ENCODE measurements at regions not wholly inside any gene's neighbourhood (a gene's known extent, or its start where the extent isn't known, plus 50 kb on each side); places are given as distances from the start of the nearest gene placed in this dataset.

GRCh38 chr19:28867978-28868377 lies 345.0 kb downstream of the UQCRFS1 start:
- ATAC-seq (ENCODE audit: low read depth), result no peak
- H3K27me3 ChIP-seq (ENCODE audit: insufficient read depth, poor library complexity, severe bottlenecking), result no peaks in the 10 kb centered on the region
- H3K4me1 ChIP-seq (ENCODE audit: insufficient read depth, poor library complexity, severe bottlenecking), result no peaks in the 10 kb centered on the region
- no peaks in the 10 kb centered on the region for H3K36me3 ChIP-seq (ENCODE audit: low read depth)
- no peak overlapping the region for H3K4me3 ChIP-seq (ENCODE audit: severe bottlenecking)
- no peak overlapping the region for H3K27ac ChIP-seq (ENCODE audit: poor library complexity, severe bottlenecking)
- no peaks in the 10 kb centered on the region for H3K9me3 ChIP-seq (ENCODE audit: severe bottlenecking)
- no peak for DNase-seq (ENCODE audit: low spot score)
- TF ChIP-seq CTCF (IDR thresholded peaks at IDR 0.05; ENCODE audit: poor library complexity, severe bottlenecking), result no peak

DNA sequence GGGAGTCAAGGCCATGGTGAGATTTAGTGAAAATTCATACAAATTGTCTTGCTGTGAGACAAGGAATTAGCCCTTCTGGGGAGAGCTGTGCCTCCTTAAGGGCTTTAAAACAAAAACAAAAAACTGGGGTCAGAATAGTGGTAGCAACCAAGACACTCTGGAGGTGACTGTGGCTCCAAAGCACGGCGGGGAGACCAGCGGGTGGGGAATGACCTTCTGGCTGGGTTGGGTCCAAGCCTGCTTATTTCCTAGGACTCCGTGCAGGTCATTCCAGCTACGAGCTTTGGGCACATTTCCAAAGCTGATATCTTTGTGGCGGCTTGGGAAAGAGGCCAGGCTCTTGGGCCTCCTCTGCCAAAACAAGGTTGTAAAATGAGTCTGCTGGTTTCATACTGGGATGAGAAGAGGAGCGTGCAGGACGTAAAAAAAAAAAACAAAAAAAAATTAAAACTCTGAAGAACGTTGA lies 348.3 kb downstream of the UQCRFS1 start:
- ATAC-seq (ENCODE audit: low read depth) (no peak), DNase-seq (ENCODE audit: low spot score) (no peak)
- Histone ChIP-seq H3K9me3 (ENCODE audit: severe bottlenecking) (no peaks in the 10 kb centered on the region), H3K27me3 (ENCODE audit: insufficient read depth, poor library complexity, severe bottlenecking) (no peaks in the 10 kb centered on the region), H3K4me1 (ENCODE audit: insufficient read depth, poor library complexity, severe bottlenecking) (no peaks in the 10 kb centered on the region), H3K36me3 (ENCODE audit: low read depth) (no peaks in the 10 kb centered on the region), H3K4me3 (ENCODE audit: severe bottlenecking) (no peak overlapping the region), H3K27ac (ENCODE audit: poor library complexity, severe bottlenecking) (no peak overlapping the region)
- TF ChIP-seq CTCF (IDR thresholded peaks at IDR 0.05; ENCODE audit: poor library complexity, severe bottlenecking), result no peak

DNA sequence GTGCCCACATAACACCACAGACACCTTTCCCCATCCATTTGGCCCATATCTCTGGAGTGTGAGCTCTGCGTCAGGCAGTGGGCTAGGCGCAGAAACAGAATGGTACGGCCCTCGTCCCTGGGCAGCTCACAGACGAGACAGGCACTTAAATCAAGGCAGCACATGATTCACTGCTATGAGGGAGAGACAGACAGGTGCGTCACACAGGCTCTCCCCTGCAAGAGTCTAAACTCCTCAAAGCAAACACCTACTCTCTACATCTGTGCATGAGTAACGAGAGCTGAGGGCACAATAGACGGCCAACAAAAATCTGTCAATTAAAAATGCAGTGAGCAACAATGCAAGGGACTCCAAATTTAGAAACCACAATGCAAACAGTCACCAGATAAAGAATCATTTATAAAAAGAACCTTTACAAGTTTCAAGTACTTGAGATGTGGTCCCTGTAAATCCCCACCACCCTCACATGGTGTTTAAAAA lies 348.9 kb downstream of the UQCRFS1 start:
- TF ChIP-seq CTCF (IDR thresholded peaks at IDR 0.05; ENCODE audit: poor library complexity, severe bottlenecking), result no peak
- peak; percentile 81 for ATAC-seq (ENCODE audit: low read depth)
- Histone ChIP-seq H3K4me3 (ENCODE audit: severe bottlenecking) (no peak overlapping the region), H3K4me1 (ENCODE audit: insufficient read depth, poor library complexity, severe bottlenecking) (no peaks in the 10 kb centered on the region), H3K36me3 (ENCODE audit: low read depth) (no peaks in the 10 kb centered on the region), H3K9me3 (ENCODE audit: severe bottlenecking) (no peaks in the 10 kb centered on the region), H3K27ac (ENCODE audit: poor library complexity, severe bottlenecking) (no peak overlapping the region), H3K27me3 (ENCODE audit: insufficient read depth, poor library complexity, severe bottlenecking) (no peaks in the 10 kb centered on the region)
- no peak for DNase-seq (ENCODE audit: low spot score)

GRCh38 chr19:28862238-28862637 lies 350.7 kb downstream of the UQCRFS1 start:
- no peak overlapping the region for H3K27ac ChIP-seq (ENCODE audit: poor library complexity, severe bottlenecking)
- no peak for TF ChIP-seq CTCF (IDR thresholded peaks at IDR 0.05; ENCODE audit: poor library complexity, severe bottlenecking)
- DNase-seq (ENCODE audit: low spot score), result no peak

DNA sequence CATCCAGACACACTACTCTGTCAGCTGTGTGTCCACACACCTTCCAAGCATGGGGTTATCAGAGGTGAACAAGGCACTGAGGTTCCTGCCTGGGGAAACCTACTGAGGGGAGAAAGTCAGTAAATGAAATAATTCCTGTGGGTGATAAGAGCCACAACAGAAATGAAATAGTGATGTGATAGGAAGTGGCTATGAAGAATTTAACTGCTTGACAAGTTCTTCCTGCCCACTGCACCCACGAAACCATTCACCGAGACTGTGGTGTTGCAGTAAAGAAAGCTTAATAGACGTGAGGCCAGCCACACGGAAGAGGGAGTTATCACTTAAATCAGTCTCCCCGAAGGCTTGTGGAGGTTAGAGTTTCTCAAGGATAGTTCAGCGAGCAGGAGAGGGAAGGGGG lies 353.1 kb downstream of the UQCRFS1 start:
- no peak for ATAC-seq (ENCODE audit: low read depth)
- no peak overlapping the region for H3K27ac ChIP-seq (ENCODE audit: poor library complexity, severe bottlenecking)
- H3K4me1 ChIP-seq (ENCODE audit: insufficient read depth, poor library complexity, severe bottlenecking), result no peaks in the 10 kb centered on the region
- no peak overlapping the region for H3K4me3 ChIP-seq (ENCODE audit: severe bottlenecking)
- DNase-seq (ENCODE audit: low spot score), result no peak
- TF ChIP-seq CTCF (IDR thresholded peaks at IDR 0.05; ENCODE audit: poor library complexity, severe bottlenecking), result no peak
- no peaks in the 10 kb centered on the region for H3K36me3 ChIP-seq (ENCODE audit: low read depth)
- no peaks in the 10 kb centered on the region for H3K27me3 ChIP-seq (ENCODE audit: insufficient read depth, poor library complexity, severe bottlenecking)
- H3K9me3 ChIP-seq (ENCODE audit: severe bottlenecking), result no peaks in the 10 kb centered on the region

More at GRCh38 chr19:28862238-28862637, 350.7 kb downstream of the UQCRFS1 start:
- Histone ChIP-seq H3K4me1 (ENCODE audit: insufficient read depth, poor library complexity, severe bottlenecking) (no peaks in the 10 kb centered on the region), H3K9me3 (ENCODE audit: severe bottlenecking) (no peaks in the 10 kb centered on the region), H3K27me3 (ENCODE audit: insufficient read depth, poor library complexity, severe bottlenecking) (no peaks in the 10 kb centered on the region), H3K36me3 (ENCODE audit: low read depth) (no peaks in the 10 kb centered on the region), H3K4me3 (ENCODE audit: severe bottlenecking) (no peak overlapping the region)
- peak; percentile 27; the same call in 1 of the 3 replicates for ATAC-seq (ENCODE audit: low read depth)
